ENCODE measurements at regions not wholly inside any gene's neighbourhood (a gene's known extent, or its start where the extent isn't known, plus 50 kb on each side); places are given as distances from the start of the nearest gene placed in this dataset.
"Not testable (repeated sequence)": the region's sequence is repeated elsewhere in the genome, so short reads cannot be mapped to it uniquely, and the experiment has no call there.

GRCh38 chr1:8238141-8239038 lies 79.5 kb upstream of the SLC45A1 start:
- TF ChIP-seq POLR2A (IDR thresholded peaks at IDR 0.05) = no peak
- TF ChIP-seq POLR2AphosphoS5 (IDR thresholded peaks at IDR 0.05) = no peak
- TF ChIP-seq CTCF (IDR thresholded peaks at IDR 0.05) = no peak

GRCh38 chr1:8232036-8232757 lies 85.7 kb upstream of the SLC45A1 start:
- H3K4me3 ChIP-seq = no peak overlapping the region
- no peak for DNase-seq (ENCODE audit: low spot score)
- intact Hi-C loops (cut with DNase I) = no loop called here
- no peaks in the 10 kb centered on the region for H3K27me3 ChIP-seq (replicated peaks; ENCODE audit: insufficient read depth)
- H3K4me1 ChIP-seq (replicated peaks) = no peaks in the 10 kb centered on the region
- H3K36me3 ChIP-seq = no peaks in the 10 kb centered on the region
- 79% methylated on average over 25 of the region's 25 CpGs for WGBS
- no peak for TF ChIP-seq POLR2A (IDR thresholded peaks at IDR 0.05)
- no peak for TF ChIP-seq CTCF (IDR thresholded peaks at IDR 0.05)
- no peak for TF ChIP-seq POLR2AphosphoS5 (IDR thresholded peaks at IDR 0.05)
- no peak overlapping the region for H3K27ac ChIP-seq
- no peaks in the 10 kb centered on the region for H3K9me3 ChIP-seq

More at GRCh38 chr1:8238141-8239038, 79.5 kb upstream of the SLC45A1 start:
- Histone ChIP-seq H3K4me3 (no peak overlapping the region), H3K27me3 (replicated peaks; ENCODE audit: insufficient read depth) (no peaks in the 10 kb centered on the region), H3K4me1 (replicated peaks) (peaks cover 2% of the 10 kb centered on the region), H3K36me3 (no peaks in the 10 kb centered on the region), H3K9me3 (no peaks in the 10 kb centered on the region), H3K27ac (peak overlapping the region; percentile 38 to 47)
- intact Hi-C loops (cut with DNase I) = loop anchor here (5.0 kb wide), 1 partner anchor 206 kb away; no protein-coding TSS in a partner anchor
- WGBS = 44% methylated on average over 20 of the region's 20 CpGs
- DNase-seq (ENCODE audit: low spot score) = no peak

GRCh38 chr1:8230292-8230621 lies 87.7 kb upstream of the SLC45A1 start:
- no peak overlapping the region for H3K4me3 ChIP-seq
- WGBS = 61% methylated on average over 7 of the region's 7 CpGs
- no peaks in the 10 kb centered on the region for H3K4me1 ChIP-seq (replicated peaks)
- H3K27ac ChIP-seq = no peak overlapping the region
- H3K9me3 ChIP-seq = no peaks in the 10 kb centered on the region
- intact Hi-C loops (cut with DNase I) = no loop called here
- no peaks in the 10 kb centered on the region for H3K27me3 ChIP-seq (replicated peaks; ENCODE audit: insufficient read depth)
- DNase-seq (ENCODE audit: low spot score) = no peak
- no peaks in the 10 kb centered on the region for H3K36me3 ChIP-seq
- no peak for TF ChIP-seq POLR2A (IDR thresholded peaks at IDR 0.05)
- no peak for TF ChIP-seq POLR2AphosphoS5 (IDR thresholded peaks at IDR 0.05)

GRCh38 chr1:8228253-8228652 lies 89.7 kb upstream of the SLC45A1 start:
- WGBS = 98% methylated on average over 2 of the region's 2 CpGs
- H3K4me1 ChIP-seq (replicated peaks) = no peaks in the 10 kb centered on the region

GRCh38 chr1:8227674-8228073 lies 90.2 kb upstream of the SLC45A1 start:
- H3K27me3 ChIP-seq (replicated peaks; ENCODE audit: insufficient read depth); DNase-seq (ENCODE audit: low spot score); intact Hi-C loops (cut with DNase I); H3K4me3 ChIP-seq; H3K36me3 ChIP-seq; H3K9me3 ChIP-seq; H3K4me1 ChIP-seq (replicated peaks); H3K27ac ChIP-seq: not testable (repeated sequence)
- 100% methylated on average over 2 of the region's 2 CpGs for WGBS

More at GRCh38 chr1:8228253-8228652, 89.7 kb upstream of the SLC45A1 start:
- no peak for TF ChIP-seq CTCF (IDR thresholded peaks at IDR 0.05)
- no peak for TF ChIP-seq POLR2A (IDR thresholded peaks at IDR 0.05)
- TF ChIP-seq POLR2AphosphoS5 (IDR thresholded peaks at IDR 0.05) = no peak
- DNase-seq (ENCODE audit: low spot score) = no peak
- Histone ChIP-seq H3K27ac (no peak overlapping the region), H3K27me3 (replicated peaks; ENCODE audit: insufficient read depth) (no peaks in the 10 kb centered on the region), H3K9me3 (no peaks in the 10 kb centered on the region), H3K36me3 (no peaks in the 10 kb centered on the region), H3K4me3 (no peak overlapping the region)
- intact Hi-C loops (cut with DNase I) = no loop called here

All from prostate gland (tissue), 2 donors.